ENCODE measurements at regions not wholly inside any gene's neighbourhood (a gene's known extent, or its start where the extent isn't known, plus 50 kb on each side); places are given as distances from the start of the nearest gene placed in this dataset.

DNA sequence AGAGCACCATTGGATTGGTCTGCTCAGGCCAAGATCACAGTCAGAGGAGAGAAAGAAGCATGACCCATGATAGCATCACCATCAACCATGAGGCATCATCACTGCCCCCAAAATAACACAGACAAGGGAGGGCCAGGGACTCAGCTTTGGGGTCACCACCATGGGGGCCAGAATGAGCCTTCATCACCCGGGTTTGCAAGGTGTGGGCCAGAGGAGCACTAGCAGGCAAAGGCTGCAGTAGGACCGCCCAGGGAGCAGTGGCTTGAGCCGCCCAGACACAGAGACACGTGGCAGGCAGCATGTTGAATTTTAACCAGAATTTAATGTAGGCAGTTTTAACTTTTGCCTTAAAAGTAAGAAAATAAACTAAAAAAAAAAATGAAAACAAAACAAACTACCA, 53.7 kb upstream of the TMPRSS2 start:
- Histone ChIP-seq H3K27me3 (ENCODE audit: insufficient read depth, low read depth, severe bottlenecking) (no peaks in the 10 kb centered on the region), H3K4me3 (ENCODE audit: low read depth, low read length) (no peak overlapping the region), H3K27ac (no peak overlapping the region), H3K36me3 (no peaks in the 10 kb centered on the region), H3K9me3 (ENCODE audit: severe bottlenecking) (no peaks in the 10 kb centered on the region)
- TF ChIP-seq, protein P1, sequence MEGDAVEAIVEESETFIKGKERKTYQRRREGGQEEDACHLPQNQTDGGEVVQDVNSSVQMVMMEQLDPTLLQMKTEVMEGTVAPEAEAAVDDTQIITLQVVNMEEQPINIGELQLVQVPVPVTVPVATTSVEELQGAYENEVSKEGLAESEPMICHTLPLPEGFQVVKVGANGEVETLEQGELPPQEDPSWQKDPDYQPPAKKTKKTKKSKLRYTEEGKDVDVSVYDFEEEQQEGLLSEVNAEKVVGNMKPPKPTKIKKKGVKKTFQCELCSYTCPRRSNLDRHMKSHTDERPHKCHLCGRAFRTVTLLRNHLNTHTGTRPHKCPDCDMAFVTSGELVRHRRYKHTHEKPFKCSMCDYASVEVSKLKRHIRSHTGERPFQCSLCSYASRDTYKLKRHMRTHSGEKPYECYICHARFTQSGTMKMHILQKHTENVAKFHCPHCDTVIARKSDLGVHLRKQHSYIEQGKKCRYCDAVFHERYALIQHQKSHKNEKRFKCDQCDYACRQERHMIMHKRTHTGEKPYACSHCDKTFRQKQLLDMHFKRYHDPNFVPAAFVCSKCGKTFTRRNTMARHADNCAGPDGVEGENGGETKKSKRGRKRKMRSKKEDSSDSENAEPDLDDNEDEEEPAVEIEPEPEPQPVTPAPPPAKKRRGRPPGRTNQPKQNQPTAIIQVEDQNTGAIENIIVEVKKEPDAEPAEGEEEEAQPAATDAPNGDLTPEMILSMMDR (IDR thresholded peaks at IDR 0.05; ENCODE audit: low read depth, low read length): no peak
- no peak for DNase-seq

DNA sequence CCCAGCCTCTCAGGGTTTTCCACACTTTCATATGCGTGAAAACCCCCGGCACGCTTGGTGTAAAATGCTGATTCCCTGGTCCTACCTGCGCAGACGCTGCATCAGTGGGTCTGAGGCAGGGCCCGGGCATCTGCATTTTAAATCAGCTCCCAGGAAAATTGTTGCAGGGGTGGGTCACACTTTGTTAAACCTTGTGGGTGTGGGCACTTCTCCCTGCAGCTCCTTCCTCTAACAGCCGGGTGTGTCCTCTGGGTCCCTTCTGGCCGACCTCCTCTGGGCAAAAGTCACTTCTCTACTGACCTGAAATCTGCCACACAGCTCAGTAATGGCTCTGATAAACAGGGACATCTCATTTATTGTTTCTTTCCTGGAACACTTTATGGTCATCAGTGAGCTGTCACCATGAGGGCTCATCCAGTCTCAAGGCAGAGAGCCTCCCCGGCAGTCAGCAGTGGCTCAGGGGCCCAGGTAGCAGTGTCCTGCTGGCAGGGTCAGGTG, 52.8 kb upstream of the TMPRSS2 start:
- Histone ChIP-seq H3K36me3 (no peaks in the 10 kb centered on the region), H3K27me3 (ENCODE audit: insufficient read depth, low read depth, severe bottlenecking) (no peaks in the 10 kb centered on the region), H3K4me3 (ENCODE audit: low read depth, low read length) (no peak overlapping the region), H3K27ac (no peak overlapping the region), H3K9me3 (ENCODE audit: severe bottlenecking) (no peaks in the 10 kb centered on the region)
- TF ChIP-seq, protein P1 (IDR thresholded peaks at IDR 0.05; ENCODE audit: low read depth, low read length): no peak
- no peak for DNase-seq

DNA sequence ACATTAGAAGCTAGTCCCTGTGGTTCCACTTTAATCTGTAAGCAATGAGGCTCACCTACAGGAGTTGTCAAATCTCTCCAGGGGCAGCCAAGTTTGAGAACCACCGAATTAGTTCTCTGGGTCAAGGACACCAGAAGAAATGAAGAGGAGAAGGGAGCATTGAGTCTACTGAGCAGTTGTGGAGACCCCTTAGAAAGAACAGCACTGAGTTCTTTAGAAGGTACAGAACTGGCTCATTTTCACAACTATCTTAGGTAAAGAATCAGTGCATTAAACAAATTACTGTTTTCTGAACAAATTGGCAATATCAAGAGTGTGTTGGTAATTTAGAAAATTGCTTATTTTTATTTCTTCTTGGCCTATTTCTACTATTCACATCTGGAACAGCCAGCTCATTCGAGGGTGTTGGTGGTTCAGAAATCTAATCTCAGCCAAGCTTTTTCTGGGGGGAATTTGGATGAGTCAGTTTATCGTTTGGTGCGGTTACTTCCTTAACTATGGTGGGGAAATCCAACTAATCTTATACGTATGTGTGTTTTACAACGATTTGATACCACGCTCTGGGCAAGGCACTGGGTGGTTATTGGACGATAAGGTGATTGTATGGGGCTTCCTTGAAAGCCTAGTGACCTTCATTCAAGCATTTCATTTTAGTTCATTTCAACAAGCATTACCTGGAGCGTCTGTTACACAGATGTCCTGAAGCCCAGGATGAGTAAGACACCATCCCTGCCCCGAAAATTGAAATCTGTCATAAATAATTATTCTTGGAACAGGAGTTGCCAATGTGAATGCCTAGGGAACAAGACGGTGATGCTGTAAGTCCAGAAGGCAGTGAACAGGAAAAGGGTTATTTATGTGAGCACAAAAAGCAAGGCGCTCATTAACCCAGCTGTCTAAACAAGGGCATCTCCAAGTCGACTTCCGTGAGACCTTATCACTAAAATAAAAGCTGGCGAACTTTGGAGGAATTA, 52.0 kb upstream of the TMPRSS2 start:
- Histone ChIP-seq H3K4me3 (ENCODE audit: low read depth, low read length) (no peak overlapping the region), H3K36me3 (no peaks in the 10 kb centered on the region), H3K9me3 (ENCODE audit: severe bottlenecking) (no peaks in the 10 kb centered on the region), H3K27me3 (ENCODE audit: insufficient read depth, low read depth, severe bottlenecking) (no peaks in the 10 kb centered on the region), H3K27ac (no peak overlapping the region)
- DNase-seq: no peak
- TF ChIP-seq, protein P1 (IDR thresholded peaks at IDR 0.05; ENCODE audit: low read depth, low read length): no peak

DNA sequence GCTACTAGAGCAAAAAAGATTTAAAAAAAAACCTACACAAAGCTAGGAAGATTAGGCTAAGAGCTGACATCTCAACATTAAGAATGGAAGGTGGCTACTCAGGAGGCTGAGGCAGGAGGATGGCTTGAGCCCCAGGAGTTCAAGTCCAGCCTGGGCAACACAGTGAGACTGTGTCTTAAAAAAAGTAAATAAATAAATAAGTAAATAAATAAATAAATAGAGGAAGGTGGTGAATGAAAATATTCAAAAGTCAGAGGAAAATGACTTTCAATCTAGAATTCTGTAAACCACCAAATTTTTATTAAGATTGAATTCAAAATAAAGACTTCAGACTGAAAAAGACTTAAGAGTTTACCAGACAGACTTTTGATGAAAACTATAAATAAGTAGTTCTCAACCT, 50.9 kb upstream of the TMPRSS2 start:
- Histone ChIP-seq H3K36me3 (no peaks in the 10 kb centered on the region), H3K27me3 (ENCODE audit: insufficient read depth, low read depth, severe bottlenecking) (no peaks in the 10 kb centered on the region), H3K9me3 (ENCODE audit: severe bottlenecking) (no peaks in the 10 kb centered on the region), H3K27ac (no peak overlapping the region), H3K4me3 (ENCODE audit: low read depth, low read length) (no peak overlapping the region)
- TF ChIP-seq, protein P1 (IDR thresholded peaks at IDR 0.05; ENCODE audit: low read depth, low read length): no peak
- no peak for DNase-seq

DNA sequence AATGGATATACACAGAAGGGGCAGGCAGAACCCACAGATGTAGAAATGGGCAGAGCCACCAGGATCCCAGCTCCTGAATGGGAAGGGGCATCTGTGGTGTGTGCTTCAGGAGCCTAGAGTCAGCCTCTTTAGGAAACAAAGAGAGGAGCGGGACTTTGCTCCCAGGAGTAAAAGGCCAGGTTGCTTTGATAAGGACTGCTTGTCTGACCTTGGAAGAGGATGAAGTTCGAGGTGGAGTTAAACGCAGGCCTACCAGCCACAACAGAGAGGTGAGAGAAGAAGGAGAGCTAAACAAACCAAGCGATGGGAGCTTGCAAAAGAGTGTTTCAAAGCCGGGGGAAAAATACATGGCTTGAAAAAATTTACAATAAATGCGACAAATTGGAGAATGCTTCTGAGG, 49.9 kb upstream of the TMPRSS2 start:
- Histone ChIP-seq H3K27ac (no peak overlapping the region), H3K4me3 (ENCODE audit: low read depth, low read length) (no peak overlapping the region), H3K27me3 (ENCODE audit: insufficient read depth, low read depth, severe bottlenecking) (no peaks in the 10 kb centered on the region), H3K36me3 (no peaks in the 10 kb centered on the region), H3K9me3 (ENCODE audit: severe bottlenecking) (no peaks in the 10 kb centered on the region)
- TF ChIP-seq, protein P1 (IDR thresholded peaks at IDR 0.05; ENCODE audit: low read depth, low read length): no peak
- DNase-seq: no peak
